ENCODE measurements at regions not wholly inside any gene's neighbourhood (a gene's known extent, or its start where the extent isn't known, plus 50 kb on each side); places are given as distances from the start of the nearest gene placed in this dataset.
"Not testable (repeated sequence)": the region's sequence is repeated elsewhere in the genome, so short reads cannot be mapped to it uniquely, and the experiment has no call there.

- DNase-seq (ENCODE audit: low read depth in 2 of 2) = no peak
Observed at GRCh38 chr3:40645883-40646282, 121.1 kb downstream of the ZNF621 start.

- DNase-seq (ENCODE audit: low read depth in 2 of 2) = no peak
Observed at GRCh38 chr3:40649346-40649745, 124.6 kb downstream of the ZNF621 start.

GRCh38 chr3:40652072-40652471 lies 127.3 kb downstream of the ZNF621 start:
- no peak for DNase-seq (ENCODE audit: low read depth in 2 of 2)

- no peak for DNase-seq (ENCODE audit: low read depth in 2 of 2)
Observed at GRCh38 chr3:40653001-40653400, 128.2 kb downstream of the ZNF621 start.

- no peak for DNase-seq (ENCODE audit: low read depth in 2 of 2)
Observed at GRCh38 chr3:40653878-40654277, 129.1 kb downstream of the ZNF621 start.

- no peak for DNase-seq (ENCODE audit: low read depth in 2 of 2)
Observed at GRCh38 chr3:40655551-40655950, 130.8 kb downstream of the ZNF621 start.

- no peak for DNase-seq (ENCODE audit: low read depth in 2 of 2)
Observed at GRCh38 chr3:40657623-40658022, 132.9 kb downstream of the ZNF621 start.

GRCh38 chr3:40658305-40658704 lies 133.5 kb downstream of the ZNF621 start:
- no peak for DNase-seq (ENCODE audit: low read depth in 2 of 2)

- DNase-seq (ENCODE audit: low read depth in 2 of 2) = no peak
Observed at GRCh38 chr3:40660554-40660953, 135.8 kb downstream of the ZNF621 start.

- no peak for DNase-seq (ENCODE audit: low read depth in 2 of 2)
Observed at GRCh38 chr3:40661284-40661683, 136.5 kb downstream of the ZNF621 start.

- DNase-seq (ENCODE audit: low read depth in 2 of 2) = no peak
Observed at GRCh38 chr3:40663280-40663679, 138.5 kb downstream of the ZNF621 start.

GRCh38 chr3:40669176-40669575 lies 144.4 kb downstream of the ZNF621 start:
- DNase-seq (ENCODE audit: low read depth in 2 of 2) = no peak

- DNase-seq (ENCODE audit: low read depth in 2 of 2) = no peak
Observed at GRCh38 chr3:40672861-40673260, 148.1 kb downstream of the ZNF621 start.

GRCh38 chr3:40677321-40677720 lies 152.6 kb downstream of the ZNF621 start:
- no peak for DNase-seq (ENCODE audit: low read depth in 2 of 2)

- no peak for DNase-seq (ENCODE audit: low read depth in 2 of 2)
Observed at GRCh38 chr3:40677749-40678148, 153.0 kb downstream of the ZNF621 start.

- DNase-seq (ENCODE audit: low read depth in 2 of 2) = no peak
Observed at GRCh38 chr3:40679290-40679689, 154.5 kb downstream of the ZNF621 start.

- no peak for DNase-seq (ENCODE audit: low read depth in 2 of 2)
Observed at GRCh38 chr3:40680685-40681657, 156.2 kb downstream of the ZNF621 start.

- no peak for DNase-seq (ENCODE audit: low read depth in 2 of 2)
Observed at GRCh38 chr3:40681658-40682055, 156.9 kb downstream of the ZNF621 start.

- no peak for DNase-seq (ENCODE audit: low read depth in 2 of 2)
Observed at GRCh38 chr3:40689837-40690236, 165.1 kb downstream of the ZNF621 start.

- DNase-seq (ENCODE audit: low read depth in 2 of 2) = no peak
Observed at GRCh38 chr3:40690749-40691451, 166.1 kb downstream of the ZNF621 start.

- no peak for DNase-seq (ENCODE audit: low read depth in 2 of 2)
Observed at GRCh38 chr3:40691452-40691861, 166.7 kb downstream of the ZNF621 start.

- DNase-seq (ENCODE audit: low read depth in 2 of 2) = no peak
Observed at GRCh38 chr3:40695848-40696247, 171.1 kb downstream of the ZNF621 start.

GRCh38 chr3:40698611-40699010 lies 173.9 kb downstream of the ZNF621 start:
- DNase-seq (ENCODE audit: low read depth in 2 of 2) = not testable (repeated sequence)
